ENCODE measurements at regions not wholly inside any gene's neighbourhood (a gene's known extent, or its start where the extent isn't known, plus 50 kb on each side); places are given as distances from the start of the nearest gene placed in this dataset.

DNA sequence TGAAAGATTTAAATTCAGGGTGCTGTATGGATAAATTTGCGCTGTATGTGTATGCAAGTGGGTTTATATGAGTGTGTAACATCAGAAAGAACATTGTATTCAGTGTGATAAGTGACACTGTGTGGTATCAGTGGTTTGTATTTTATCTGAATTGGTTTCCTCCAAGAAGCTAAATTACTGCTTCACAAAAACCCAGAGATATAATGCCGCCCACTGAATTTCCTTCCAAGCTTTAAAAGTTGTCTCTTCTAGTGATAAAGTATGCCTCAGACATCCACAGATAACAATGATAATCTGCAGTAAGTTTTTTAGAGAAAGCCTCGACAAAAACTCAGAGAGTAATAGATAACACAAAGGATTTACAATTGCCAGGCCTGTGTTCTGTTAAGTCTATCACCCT is 710.6 kb upstream of the HS3ST1 start:
- no peaks in the 10 kb centered on the region for H3K4me1 ChIP-seq
- no peak for FAIRE-seq
- ATAC-seq = no peak
- TF ChIP-seq, protein P1, sequence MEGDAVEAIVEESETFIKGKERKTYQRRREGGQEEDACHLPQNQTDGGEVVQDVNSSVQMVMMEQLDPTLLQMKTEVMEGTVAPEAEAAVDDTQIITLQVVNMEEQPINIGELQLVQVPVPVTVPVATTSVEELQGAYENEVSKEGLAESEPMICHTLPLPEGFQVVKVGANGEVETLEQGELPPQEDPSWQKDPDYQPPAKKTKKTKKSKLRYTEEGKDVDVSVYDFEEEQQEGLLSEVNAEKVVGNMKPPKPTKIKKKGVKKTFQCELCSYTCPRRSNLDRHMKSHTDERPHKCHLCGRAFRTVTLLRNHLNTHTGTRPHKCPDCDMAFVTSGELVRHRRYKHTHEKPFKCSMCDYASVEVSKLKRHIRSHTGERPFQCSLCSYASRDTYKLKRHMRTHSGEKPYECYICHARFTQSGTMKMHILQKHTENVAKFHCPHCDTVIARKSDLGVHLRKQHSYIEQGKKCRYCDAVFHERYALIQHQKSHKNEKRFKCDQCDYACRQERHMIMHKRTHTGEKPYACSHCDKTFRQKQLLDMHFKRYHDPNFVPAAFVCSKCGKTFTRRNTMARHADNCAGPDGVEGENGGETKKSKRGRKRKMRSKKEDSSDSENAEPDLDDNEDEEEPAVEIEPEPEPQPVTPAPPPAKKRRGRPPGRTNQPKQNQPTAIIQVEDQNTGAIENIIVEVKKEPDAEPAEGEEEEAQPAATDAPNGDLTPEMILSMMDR (IDR thresholded peaks at IDR 0.05) = no peak
- H3K27me3 ChIP-seq = no peaks in the 10 kb centered on the region
- no peak overlapping the region for H3K27ac ChIP-seq
- DNase-seq = no peak
- no peaks in the 10 kb centered on the region for H3K36me3 ChIP-seq
- H3K4me3 ChIP-seq = no peak overlapping the region
- 44 to 60% methylated on average over 3 of the region's 3 CpGs for WGBS, 2 donors
- intact Hi-C loops (cut with DNase I) = no loop called here
- H3K9me3 ChIP-seq = no peaks in the 10 kb centered on the region

DNA sequence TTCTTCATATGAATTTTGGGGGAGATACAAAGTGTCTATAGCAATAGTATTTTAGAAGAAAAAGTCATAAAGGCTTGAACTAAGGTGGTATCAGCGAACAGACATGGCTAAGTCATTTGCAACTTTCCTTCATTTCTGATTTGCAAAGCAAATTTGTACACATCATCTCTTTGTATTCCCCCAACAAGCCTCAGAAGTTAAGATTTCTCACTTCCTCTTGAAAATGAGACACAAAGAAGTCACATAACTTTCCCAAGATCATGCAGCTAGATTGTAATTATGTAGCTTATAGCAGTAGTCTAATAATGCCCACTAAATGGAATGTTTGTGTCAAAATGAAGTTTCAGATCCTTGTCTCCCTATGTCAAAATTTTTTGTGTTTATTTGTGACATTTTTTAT is 709.8 kb upstream of the HS3ST1 start:
- FAIRE-seq = no peak
- no peaks in the 10 kb centered on the region for H3K9me3 ChIP-seq
- no peak overlapping the region for H3K27ac ChIP-seq
- H3K4me1 ChIP-seq = no peaks in the 10 kb centered on the region
- no peak overlapping the region for H3K4me3 ChIP-seq
- intact Hi-C loops (cut with DNase I) = no loop called here
- H3K36me3 ChIP-seq = no peaks in the 10 kb centered on the region
- H3K27me3 ChIP-seq = no peaks in the 10 kb centered on the region
- DNase-seq = no peak
- 42 to 85% methylated on average over 1 of the region's 1 CpG for WGBS, 2 donors
- ATAC-seq = no peak
- TF ChIP-seq, protein P1 (IDR thresholded peaks at IDR 0.05) = no peak

DNA sequence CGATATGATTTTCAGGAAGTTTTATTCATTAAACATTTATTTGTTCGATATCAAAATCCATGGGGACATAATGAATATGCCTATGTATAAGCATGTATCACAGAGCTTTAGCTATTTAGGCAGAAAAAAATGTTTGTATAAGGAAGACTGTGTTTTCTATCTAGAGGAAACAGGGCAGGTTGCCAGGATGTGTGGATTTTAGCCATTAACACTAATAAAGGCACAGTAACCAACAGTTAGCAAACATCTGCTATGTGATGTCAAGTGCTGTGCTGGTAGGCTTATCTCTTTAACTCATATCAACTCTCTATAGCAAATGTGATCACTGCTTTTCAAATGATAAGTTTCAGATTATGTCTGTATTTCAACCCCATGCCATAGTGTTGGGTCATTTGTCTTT is 708.9 kb upstream of the HS3ST1 start:
- no peaks in the 10 kb centered on the region for H3K4me1 ChIP-seq
- H3K27me3 ChIP-seq = no peaks in the 10 kb centered on the region
- FAIRE-seq (no peak), ATAC-seq (peak in 1 of 4 donors; percentile 30), DNase-seq (no peak)
- intact Hi-C loops (cut with DNase I) = no loop called here
- 25 to 44% methylated on average over 2 of the region's 2 CpGs for WGBS, 2 donors
- TF ChIP-seq, protein P1 (IDR thresholded peaks at IDR 0.05) = no peak
- H3K27ac ChIP-seq = no peak overlapping the region
- no peak overlapping the region for H3K4me3 ChIP-seq
- H3K36me3 ChIP-seq = no peaks in the 10 kb centered on the region
- H3K9me3 ChIP-seq = no peaks in the 10 kb centered on the region

DNA sequence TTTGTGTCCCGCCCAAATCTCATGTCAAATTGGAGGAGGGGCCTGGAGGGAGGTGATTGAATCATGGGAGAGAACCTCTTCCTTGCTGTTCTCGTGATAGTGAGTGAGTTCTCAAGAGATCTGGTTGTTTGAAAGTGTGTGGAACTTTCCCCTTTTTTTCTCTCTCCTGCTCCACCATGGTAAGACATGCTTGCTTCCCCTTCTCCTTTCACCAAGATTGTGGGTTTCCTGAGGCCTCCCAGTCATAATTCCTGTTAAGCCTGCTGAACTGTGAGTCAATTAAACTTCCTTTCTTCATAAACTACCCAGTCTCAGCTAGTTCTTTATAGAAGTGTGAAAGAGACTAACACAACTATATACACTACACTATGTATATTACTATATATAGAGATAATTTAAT is 697.8 kb upstream of the HS3ST1 start:
- ATAC-seq = peak in 1 of 4 donors; percentile 31
- no peaks in the 10 kb centered on the region for H3K9me3 ChIP-seq
- no peak overlapping the region for H3K27ac ChIP-seq
- H3K36me3 ChIP-seq = no peaks in the 10 kb centered on the region
- DNase-seq = no peak
- TF ChIP-seq, protein P1 (IDR thresholded peaks at IDR 0.05) = no peak
- FAIRE-seq = no peak
- no peaks in the 10 kb centered on the region for H3K27me3 ChIP-seq
- no peaks in the 10 kb centered on the region for H3K4me1 ChIP-seq
- H3K4me3 ChIP-seq = no peak overlapping the region
- 48 to 63% methylated on average over 2 of the region's 2 CpGs for WGBS, 2 donors
- intact Hi-C loops (cut with DNase I) = no loop called here

DNA sequence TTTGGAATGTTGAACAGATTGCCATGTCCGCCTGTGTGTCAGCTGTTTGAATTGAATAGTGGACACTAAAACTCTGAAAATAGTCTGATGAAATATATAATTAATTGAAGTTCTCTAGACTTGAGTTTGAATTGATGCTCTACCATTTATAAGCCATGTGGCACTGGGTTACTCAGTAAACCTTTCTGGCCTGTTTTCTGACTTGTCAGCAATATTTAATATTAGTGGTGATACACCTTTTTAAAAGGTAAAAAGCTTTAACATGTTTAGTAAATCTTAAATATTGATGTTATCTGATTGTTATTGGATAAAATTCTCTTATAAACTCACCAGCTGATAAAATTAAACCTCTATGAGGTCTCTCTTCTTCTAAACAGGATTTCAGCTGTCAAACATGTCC is 695.4 kb upstream of the HS3ST1 start:
- Histone ChIP-seq H3K4me1 (no peaks in the 10 kb centered on the region), H3K4me3 (no peak overlapping the region), H3K36me3 (no peaks in the 10 kb centered on the region), H3K27ac (no peak overlapping the region), H3K27me3 (no peaks in the 10 kb centered on the region), H3K9me3 (no peaks in the 10 kb centered on the region)
- TF ChIP-seq, protein P1 (IDR thresholded peaks at IDR 0.05) = no peak
- DNase-seq (no peak), ATAC-seq (no peak), FAIRE-seq (no peak)
- intact Hi-C loops (cut with DNase I) = no loop called here
- 58 to 66% methylated on average over 1 of the region's 1 CpG for WGBS, 2 donors

All from pancreas (tissue), 10 donors.